Fibroblast of the aortic adventitia (primary cell): ENCODE measurements at regions not wholly inside any gene's neighbourhood (a gene's known extent, or its start where the extent isn't known, plus 50 kb on each side); places are given as distances from the start of the nearest gene placed in this dataset.

Source experiments
- DNase-seq: peaks from one replicate; pipeline ENCODE4 v3.0.0-alpha.2; 2010; ENCODE audit warnings: low read depth
- H3K4me3 ChIP-seq: 2 replicates; pipeline ENCODE4 v1.5.1; 2011; ENCODE audit warnings: low read depth, mild to moderate bottlenecking, control low read depth, low read length, moderate library complexity
- CTCF ChIP-seq: IDR thresholded peaks from 2 replicates; pipeline ENCODE4 v1.5.1; 2011; ENCODE audit warnings: mild to moderate bottlenecking, low read length, control low read depth, inconsistent platforms; ENCODE audit not compliant: insufficient read depth

DNA sequence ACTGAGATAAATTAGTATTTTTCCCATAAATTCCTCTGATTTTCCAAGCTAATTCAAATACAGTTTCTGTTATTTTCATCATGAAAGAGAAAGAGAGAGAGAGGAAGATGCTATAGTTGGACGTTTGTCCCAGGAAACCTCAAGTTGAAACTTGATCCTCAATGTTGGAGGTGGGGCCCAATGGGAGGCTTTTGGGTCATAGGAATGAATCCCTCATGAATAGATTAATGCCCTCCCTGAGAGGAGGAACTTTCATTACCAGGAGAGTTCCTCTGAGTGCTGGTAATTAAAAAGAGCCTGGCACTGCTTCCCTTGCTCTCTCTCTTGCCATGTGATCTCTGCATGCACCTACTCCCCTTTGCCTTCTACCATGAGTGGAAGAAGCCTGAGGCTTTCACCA is 189.9 kb upstream of the SMC2 start:
- TF ChIP-seq CTCF = no peak
- no peak overlapping the region for H3K4me3 ChIP-seq
- no peak for DNase-seq

DNA sequence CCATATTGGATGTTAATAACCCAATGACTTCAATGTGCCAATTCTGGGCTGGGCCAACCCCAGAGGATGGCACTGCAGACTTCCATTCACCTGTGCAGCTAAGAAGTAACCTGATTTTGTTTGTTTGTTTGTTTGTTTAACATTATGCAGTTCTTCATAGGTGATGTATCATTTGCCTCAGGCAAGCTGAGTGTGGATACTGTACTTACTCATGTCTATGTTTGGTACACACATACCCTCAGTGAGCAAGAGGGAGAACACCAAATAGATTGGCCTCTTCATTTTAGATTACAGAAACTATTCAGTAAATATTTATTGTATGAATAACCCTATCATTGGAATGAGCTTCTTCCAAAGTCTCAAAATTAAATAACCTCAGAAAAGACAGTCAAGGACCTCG is 180.2 kb upstream of the SMC2 start:
- DNase-seq = no peak
- no peak for TF ChIP-seq CTCF
- no peak overlapping the region for H3K4me3 ChIP-seq

DNA sequence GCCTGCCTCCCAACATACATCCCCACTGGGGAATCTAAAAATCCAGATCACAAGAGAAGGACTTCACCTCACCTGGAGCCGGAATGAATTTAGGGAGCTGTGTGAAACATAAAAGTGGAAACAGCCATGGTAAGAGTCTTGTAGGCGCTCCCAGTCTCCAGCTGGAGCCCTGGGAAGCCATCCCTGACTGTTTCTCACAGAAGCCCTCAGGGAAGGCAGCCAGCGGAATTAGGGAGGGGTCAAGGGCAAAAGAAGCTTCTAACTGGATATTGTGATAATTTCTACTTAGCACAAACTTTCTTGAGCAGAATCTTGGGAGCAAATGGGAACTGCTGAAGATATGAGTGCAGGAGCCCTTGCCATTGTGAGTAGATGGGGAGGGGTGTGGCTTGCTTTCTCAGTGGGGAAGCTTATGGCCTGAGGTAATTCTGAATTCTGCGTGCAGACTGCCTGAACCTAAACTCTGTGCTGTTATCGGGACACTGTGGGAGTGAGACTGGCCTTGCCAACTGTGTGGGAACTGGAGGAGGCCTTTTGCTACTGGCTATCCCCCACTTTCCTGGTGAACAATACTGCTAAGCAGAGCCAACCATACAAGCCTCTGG is 174.4 kb upstream of the SMC2 start:
- no peak for DNase-seq
- no peak for TF ChIP-seq CTCF
- no peak overlapping the region for H3K4me3 ChIP-seq

DNA sequence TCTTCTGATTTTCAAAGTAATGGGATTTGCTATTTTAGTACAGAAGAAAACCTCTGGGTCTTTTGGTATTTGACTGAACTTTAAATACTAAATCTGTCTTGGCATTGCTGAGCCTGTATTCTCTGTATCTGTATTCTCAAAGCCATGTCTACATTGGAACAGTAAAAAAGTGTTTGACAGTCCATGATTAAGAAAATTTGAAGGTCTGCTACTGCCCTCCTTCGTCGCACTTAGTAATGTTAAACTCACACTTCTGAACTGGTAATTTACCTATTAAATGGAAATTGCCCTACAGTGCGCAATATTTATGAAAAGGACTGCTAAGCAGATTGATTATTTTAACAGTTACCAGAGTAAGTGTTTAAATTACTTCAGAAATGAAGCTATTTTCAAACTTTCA is 165.7 kb upstream of the SMC2 start:
- no peak overlapping the region for H3K4me3 ChIP-seq
- no peak for DNase-seq
- TF ChIP-seq CTCF = no peak

- H3K4me3 ChIP-seq = no peak overlapping the region
- DNase-seq = no peak
- TF ChIP-seq CTCF = no peak
Observed at GRCh38 chr9:103941104-103941503, 153.0 kb upstream of the SMC2 start.

- TF ChIP-seq CTCF = no peak
- DNase-seq = no peak
- no peak overlapping the region for H3K4me3 ChIP-seq
Observed at GRCh38 chr9:103942200-103942599, 151.9 kb upstream of the SMC2 start.

DNA sequence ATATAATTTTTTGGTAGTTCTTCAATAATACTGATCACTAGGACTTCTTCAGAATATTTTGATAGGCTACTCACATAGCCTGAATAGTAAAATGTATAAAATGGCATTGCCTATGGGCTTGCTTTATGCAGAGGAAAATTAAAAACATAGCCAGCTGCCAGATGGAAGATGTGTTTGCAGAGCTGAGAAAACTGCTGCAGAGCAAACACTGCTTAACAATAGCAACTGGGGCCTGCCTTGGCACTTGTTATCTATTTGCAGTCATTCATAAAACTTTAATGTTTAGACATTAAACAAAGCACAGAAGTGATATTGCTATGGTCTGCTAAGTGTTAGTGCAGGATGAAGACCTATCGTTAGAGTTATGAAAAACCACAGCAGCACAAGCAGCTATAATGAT is 151.5 kb upstream of the SMC2 start:
- no peak overlapping the region for H3K4me3 ChIP-seq
- TF ChIP-seq CTCF = no peak
- DNase-seq = no peak
